ENCODE measurements at regions not wholly inside any gene's neighbourhood (a gene's known extent, or its start where the extent isn't known, plus 50 kb on each side); places are given as distances from the start of the nearest gene placed in this dataset.

- peak; percentile 63 for TF ChIP-seq CTCF (IDR thresholded peaks at IDR 0.05; ENCODE audit: insufficient read depth, missing control alignments)
- FAIRE-seq (peak; percentile 6), DNase-seq (ENCODE audit: insufficient read length, low spot score) (no peak)
These were observed 584.0 kb downstream of the KCNA4 start for GRCh38 chr11:29432719-29433325.

- TF ChIP-seq CTCF (IDR thresholded peaks at IDR 0.05; ENCODE audit: insufficient read depth, missing control alignments): no peak
- DNase-seq (ENCODE audit: insufficient read length, low spot score) (no peak), FAIRE-seq (no peak)
These were observed 611.5 kb downstream of the KCNA4 start for GRCh38 chr11:29405305-29405704.

GRCh38 chr11:29395555-29396072, 621.2 kb downstream of the KCNA4 start:
- DNase-seq (ENCODE audit: insufficient read length, low spot score): no peak
- FAIRE-seq: no peak
- TF ChIP-seq CTCF (IDR thresholded peaks at IDR 0.05; ENCODE audit: insufficient read depth, missing control alignments): no peak

GRCh38 chr11:29389793-29390192, 627.0 kb downstream of the KCNA4 start:
- DNase-seq (ENCODE audit: insufficient read length, low spot score) (no peak), FAIRE-seq (no peak)
- TF ChIP-seq CTCF (IDR thresholded peaks at IDR 0.05; ENCODE audit: insufficient read depth, missing control alignments): no peak

GRCh38 chr11:29373725-29374124, 643.1 kb downstream of the KCNA4 start:
- no peak for TF ChIP-seq CTCF (IDR thresholded peaks at IDR 0.05; ENCODE audit: insufficient read depth, missing control alignments)
- no peak for FAIRE-seq
- DNase-seq (ENCODE audit: insufficient read length, low spot score): no peak

GRCh38 chr11:29368126-29368525, 648.7 kb downstream of the KCNA4 start:
- FAIRE-seq (no peak), DNase-seq (ENCODE audit: insufficient read length, low spot score) (no peak)
- TF ChIP-seq CTCF (IDR thresholded peaks at IDR 0.05; ENCODE audit: insufficient read depth, missing control alignments): no peak

- no peak for FAIRE-seq
- no peak for DNase-seq (ENCODE audit: insufficient read length, low spot score)
- no peak for TF ChIP-seq CTCF (IDR thresholded peaks at IDR 0.05; ENCODE audit: insufficient read depth, missing control alignments)
These were observed 652.8 kb downstream of the KCNA4 start for GRCh38 chr11:29364006-29364405.

Data from D721Med (cell line).